LNCaP clone FGC (cell line): ENCODE measurements at regions not wholly inside any gene's neighbourhood (a gene's known extent, or its start where the extent isn't known, plus 50 kb on each side); places are given as distances from the start of the nearest gene placed in this dataset.

ENCODE experiments used
- DNase-seq: peaks from one replicate; pipeline ENCODE4 v3.0.0-alpha.2; 2011; ENCODE audit warnings: low read depth
- H3K4me3 ChIP-seq: 2 replicates; pipeline ENCODE4 v1.5.1; 2011; ENCODE audit warnings: mild to moderate bottlenecking, low read depth, low read length, control low read depth
- TF ChIP-seq, protein P1 (sequence below): IDR thresholded peaks from 2 replicates; pipeline ENCODE4 v1.5.1; 2012; ENCODE audit warnings: mild to moderate bottlenecking; ENCODE audit not compliant: control insufficient read depth, insufficient read depth; ENCODE audit errors: extremely low read depth

DNA sequence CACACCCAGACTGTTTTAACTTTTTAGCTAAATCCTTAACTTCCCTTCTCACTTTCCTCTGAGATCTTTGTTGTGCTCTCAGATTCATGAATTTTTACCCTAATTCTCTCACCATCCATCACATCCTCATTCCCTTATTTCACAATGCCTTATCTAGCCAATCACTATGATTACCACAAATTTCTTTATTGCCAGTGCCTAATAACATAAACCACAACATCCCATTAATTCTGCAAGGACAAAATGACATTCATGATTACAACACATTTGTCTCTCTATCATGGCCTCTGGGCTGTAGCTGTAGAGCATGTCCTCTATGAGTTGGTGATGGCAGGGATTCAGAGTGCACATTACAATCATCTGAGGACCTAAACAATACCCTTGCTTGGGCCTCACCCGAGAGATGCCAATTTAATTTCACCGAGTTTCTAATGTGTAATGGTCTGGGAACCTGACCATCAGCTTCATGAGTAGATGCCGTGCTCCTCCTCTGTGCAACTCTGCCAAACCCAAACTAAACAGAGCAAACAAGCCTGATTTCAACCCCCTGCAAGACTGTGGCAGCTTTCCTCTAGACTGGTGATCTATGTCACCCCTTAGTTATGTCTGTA is 99.3 kb downstream of the SPTSSA start:
- DNase-seq: no peak

DNA sequence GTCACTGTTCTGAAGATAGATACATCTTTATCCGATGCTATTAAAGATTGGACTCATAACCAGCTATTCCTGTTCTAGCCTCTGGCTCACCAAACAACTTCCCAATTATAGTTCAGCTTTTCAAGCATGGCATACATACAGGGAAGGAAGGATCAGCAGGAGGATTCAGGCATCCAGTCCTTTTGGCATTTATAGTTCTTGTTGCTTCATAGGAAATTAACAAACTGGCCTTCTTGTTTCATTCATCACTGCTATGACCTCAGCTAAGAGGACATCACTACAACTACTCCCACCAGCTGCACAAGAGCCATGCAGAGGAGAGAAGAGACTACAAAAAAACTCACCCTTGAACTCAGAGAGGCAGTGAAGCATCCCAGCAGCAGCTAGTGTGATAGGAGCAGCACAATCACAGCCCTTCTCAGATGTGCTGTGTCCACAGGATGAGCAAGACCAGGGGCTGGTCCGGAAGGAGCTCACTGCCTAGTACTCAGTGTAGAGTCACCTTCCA is 100.5 kb downstream of the SPTSSA start:
- peak; percentile 54 for DNase-seq
- H3K4me3 ChIP-seq: no peak overlapping the region
- TF ChIP-seq, protein P1, sequence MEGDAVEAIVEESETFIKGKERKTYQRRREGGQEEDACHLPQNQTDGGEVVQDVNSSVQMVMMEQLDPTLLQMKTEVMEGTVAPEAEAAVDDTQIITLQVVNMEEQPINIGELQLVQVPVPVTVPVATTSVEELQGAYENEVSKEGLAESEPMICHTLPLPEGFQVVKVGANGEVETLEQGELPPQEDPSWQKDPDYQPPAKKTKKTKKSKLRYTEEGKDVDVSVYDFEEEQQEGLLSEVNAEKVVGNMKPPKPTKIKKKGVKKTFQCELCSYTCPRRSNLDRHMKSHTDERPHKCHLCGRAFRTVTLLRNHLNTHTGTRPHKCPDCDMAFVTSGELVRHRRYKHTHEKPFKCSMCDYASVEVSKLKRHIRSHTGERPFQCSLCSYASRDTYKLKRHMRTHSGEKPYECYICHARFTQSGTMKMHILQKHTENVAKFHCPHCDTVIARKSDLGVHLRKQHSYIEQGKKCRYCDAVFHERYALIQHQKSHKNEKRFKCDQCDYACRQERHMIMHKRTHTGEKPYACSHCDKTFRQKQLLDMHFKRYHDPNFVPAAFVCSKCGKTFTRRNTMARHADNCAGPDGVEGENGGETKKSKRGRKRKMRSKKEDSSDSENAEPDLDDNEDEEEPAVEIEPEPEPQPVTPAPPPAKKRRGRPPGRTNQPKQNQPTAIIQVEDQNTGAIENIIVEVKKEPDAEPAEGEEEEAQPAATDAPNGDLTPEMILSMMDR: no peak

More for the DNA sequence above, 99.3 kb downstream of the SPTSSA start:
- TF ChIP-seq, protein P1: no peak
- no peak overlapping the region for H3K4me3 ChIP-seq

DNA sequence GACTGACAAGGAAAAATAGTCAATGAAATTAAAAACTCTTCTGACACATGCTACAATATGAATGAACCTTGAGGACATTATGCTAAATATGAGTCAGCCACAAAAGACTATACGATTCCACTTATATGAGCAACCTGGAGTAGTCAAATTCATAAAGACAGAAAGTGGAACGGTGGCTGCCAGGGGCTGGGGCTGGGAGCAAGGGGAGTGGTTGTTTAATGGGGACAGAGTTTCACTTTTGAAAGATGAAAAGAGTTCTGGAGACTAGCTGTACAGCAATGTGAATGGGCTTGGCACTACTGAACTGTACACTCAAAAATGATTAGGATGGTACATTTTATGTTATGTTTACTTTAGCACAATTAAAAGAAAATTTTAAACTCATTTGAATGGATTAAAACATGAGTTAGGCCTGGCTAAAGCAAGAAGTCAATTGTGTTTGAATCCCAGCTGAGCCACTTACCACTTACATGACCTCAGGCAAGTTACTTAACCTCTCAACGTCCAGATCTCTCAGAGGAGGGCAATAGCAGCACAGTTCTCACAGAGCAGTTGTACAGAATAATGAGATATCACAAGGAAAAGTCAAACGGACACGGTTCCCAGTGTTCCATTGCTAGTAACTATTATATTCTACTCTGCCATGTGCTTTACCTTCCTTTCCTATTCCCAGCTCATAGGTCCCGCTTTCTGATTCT is 102.5 kb downstream of the SPTSSA start:
- TF ChIP-seq, protein P1: no peak
- DNase-seq: no peak
- H3K4me3 ChIP-seq: no peak overlapping the region

DNA sequence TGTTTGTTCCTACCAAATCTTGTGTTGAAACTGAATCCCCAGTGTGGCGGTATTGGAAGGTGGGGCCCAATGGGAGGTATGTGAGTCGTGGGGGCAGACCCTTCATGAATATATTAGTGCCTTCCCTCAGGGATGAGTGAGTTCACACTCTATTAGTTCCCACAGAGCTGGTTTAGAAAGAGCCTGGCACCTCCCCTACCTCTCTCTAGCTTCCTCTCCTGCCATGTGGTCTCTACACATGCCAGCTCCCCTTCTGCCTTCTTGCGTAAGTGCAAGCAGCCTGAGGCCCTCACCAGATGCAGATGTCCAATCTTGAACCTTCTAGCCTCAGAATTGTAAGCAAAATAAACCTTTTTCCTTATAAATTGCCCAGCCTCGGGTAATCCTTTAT is 105.8 kb downstream of the SPTSSA start:
- H3K4me3 ChIP-seq: no peak overlapping the region
- TF ChIP-seq, protein P1: no peak
- no peak for DNase-seq

DNA sequence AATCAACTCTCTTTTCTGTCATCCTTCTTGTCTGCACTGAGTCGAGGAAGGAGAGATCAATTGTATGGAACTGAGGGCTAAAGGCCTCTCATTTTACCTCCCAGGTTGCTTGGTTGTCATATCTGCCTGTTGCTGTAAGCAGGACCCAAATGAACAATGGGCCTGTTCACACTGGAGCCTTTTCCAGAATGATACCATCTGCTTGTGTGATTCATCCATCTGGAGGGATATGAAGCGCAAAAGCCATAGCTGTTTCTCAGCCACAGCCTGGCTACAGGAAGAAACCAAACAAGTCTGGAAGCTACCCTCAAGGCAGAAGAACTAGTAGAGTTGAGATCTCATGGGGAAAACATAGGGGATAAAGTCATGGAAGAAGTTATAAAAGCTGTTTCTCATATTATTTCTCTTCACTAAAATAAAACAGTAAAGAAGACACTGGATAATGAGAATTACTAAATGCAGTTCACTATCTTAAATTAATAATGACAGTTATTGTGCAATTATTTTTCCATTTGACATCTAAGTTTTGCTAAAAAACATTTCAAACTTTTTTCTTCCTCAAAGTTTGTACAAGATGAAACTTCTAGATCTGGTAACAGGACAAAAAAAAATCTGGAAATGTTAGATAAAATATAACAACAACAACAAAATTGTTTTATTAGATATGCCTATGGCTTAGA is 106.3 kb downstream of the SPTSSA start:
- no peak overlapping the region for H3K4me3 ChIP-seq
- TF ChIP-seq, protein P1: no peak
- DNase-seq: no peak

DNA sequence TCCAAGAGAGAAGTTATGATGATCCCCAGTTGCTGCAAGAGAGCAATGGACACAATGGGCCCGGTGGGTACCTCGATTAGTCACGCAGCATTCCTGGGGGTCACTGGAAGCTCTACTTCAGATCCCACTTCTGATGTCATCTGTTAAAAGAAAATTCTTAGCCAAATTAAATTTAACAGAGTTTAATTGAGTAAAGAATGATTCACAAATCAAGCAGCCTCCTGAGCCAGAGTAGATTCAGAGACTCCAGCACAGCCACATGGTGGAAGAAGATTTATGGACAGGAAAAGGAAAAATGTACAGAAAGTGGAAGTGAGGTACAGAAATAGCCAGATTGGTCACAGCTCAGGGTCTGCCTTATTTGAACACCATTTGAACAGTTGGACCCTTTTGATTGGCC is 107.5 kb downstream of the SPTSSA start:
- no peak overlapping the region for H3K4me3 ChIP-seq
- TF ChIP-seq, protein P1: no peak
- no peak for DNase-seq

DNA sequence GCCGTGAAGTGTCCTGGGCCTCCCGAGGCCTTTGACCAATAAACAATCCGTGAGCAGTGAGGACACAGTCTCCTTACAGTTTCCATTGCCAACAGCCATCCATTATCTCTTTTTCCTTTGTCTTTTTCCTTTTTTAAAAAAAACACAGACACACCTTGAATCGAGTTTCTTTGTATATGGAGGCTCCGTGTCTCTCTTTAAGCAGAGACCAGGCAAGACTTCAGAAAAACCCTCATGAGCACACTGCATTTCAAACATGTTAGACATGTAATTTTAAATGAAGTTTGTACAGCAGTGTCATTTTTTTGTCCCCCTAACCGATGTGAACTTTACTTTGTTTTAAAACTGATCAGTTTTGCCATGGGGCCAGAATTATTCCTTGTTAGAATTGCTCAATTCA is 111.1 kb downstream of the SPTSSA start:
- no peak overlapping the region for H3K4me3 ChIP-seq
- TF ChIP-seq, protein P1: no peak
- DNase-seq: no peak
